ENCODE measurements at regions not wholly inside any gene's neighbourhood (a gene's known extent, or its start where the extent isn't known, plus 50 kb on each side); places are given as distances from the start of the nearest gene placed in this dataset.
"Not testable (repeated sequence)": the region's sequence is repeated elsewhere in the genome, so short reads cannot be mapped to it uniquely, and the experiment has no call there.

DNA sequence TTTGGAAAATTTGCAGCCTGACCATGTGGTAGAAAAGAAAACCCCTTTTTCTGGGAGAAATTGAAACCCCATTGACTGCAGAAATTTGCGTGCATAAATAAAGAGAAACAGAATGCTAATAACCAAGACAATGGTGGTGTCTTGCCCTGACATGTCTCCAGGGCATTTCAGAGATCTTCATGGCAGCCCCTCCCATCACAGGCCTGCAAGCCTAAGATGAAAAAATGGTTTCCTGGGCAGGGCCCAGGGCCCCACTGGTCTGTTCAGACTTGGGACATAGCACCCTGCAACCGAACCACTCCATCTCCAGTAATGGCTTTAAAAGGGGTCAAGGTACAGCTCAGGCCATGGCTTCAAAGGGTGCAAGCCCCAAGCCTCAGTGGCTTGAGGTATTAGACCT, 71.6 kb upstream of the SGIP1 start:
- no peak for DNase-seq

DNA sequence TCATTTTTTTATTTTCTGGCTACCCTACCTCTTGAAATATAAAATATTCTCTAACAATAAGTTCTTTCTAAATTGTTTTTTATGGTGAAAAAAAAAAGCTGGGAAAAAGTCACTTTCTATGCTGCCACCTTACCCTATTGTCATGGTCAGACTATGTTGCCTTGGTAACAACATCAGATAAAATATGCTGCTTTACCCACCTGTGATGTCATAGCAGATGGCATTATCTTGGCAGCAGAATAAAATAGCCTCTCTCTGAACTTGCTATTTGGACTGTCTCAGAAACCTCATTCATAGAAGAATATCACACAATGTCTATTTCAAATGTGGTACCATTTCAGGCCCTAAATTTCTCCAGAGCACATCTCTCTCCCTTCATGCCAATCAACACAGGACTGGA, 69.6 kb upstream of the SGIP1 start:
- no peak for DNase-seq

DNA sequence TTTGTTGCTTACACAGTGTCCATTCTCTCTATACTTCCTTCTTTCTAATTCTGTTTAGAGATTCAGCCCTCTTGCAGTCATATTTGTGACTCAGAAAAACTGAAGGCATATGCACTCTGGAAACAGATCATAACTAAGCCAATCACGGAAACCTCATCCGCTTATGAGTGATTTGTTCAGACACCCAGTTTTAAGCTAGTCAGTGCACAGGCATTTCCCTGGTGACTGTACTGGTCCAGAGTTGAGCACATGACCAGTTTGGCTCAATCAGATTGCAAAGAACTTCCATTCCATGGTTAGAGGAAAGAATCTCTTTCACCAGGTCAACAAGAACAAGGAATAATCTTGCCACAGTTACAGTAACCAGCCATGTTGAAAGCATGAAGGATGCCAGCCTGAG, 69.2 kb upstream of the SGIP1 start:
- DNase-seq = no peak

DNA sequence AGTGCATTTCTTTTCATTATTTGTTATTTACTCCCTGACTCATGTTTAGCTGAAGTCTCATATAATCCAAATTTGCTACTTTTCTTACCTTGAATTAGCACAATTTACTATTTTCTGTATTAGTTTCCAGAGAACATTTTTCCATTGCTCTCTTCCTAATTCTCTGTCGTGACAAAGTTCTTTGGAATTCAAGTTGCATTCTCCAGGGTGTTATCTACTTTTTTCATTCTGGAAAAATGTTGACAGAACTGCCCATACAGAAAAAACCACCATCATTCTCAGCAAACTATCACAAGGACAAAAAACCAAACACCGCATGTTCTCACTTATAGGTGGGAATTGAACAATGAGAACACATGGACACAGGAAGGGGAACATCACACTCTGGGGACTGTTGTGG, 67.3 kb upstream of the SGIP1 start:
- DNase-seq = not testable (repeated sequence)

DNA sequence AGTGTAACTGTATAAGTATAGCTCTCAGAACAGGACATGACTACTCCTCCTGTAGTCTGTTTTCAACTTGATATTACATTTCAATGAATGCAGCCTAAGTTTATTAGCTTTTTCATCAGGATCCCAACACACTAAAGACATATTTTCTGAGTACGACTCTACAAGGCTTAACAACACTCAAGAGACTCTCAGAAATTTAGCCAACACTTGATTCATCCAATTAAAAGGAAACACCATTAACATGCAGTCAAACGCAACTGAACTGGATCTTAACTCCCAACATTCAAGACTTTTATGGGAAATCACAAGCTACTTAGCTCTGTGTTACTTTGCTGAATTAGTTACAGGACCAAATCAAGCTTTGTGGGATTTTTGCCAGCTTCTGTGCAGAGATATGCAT, 65.2 kb upstream of the SGIP1 start:
- no peak for DNase-seq

DNA sequence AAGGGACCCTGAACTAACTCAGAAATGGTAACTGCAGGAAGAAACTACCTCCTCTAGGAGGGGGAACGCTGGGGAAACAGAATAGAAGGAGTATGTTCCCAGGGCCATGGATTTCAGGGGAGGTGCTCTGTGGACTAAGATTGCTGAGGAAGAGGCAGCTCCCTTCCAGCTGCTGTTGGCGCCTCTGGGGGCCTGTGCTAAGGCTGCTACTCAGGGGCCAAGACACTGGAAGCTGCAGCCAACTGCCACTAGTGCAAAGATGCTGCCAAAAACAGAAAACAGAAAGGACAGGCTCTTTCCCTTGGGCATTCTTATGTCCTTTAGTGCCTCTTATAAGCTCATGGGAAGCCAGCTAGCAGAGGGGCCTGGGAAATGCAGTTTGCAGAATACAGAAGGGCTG, 58.0 kb upstream of the SGIP1 start:
- no peak for DNase-seq

DNA sequence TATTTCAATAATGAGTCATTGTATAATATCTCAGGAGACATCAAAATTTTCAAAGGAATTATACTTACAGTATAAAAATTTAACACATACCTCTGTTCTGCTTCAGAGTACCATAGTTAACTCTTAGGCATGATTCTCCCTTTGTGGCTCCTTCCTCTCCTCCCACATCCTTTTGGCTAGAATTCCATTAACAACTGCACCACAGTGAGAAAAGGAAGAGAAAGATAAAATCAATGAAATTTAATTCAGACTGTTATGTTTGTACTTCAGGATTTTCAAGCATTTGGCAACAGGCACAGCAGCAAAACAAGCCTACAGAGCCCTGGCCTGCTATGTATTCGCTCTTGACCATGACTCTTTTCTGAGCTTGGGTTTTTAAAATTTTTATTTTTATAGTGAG, 57.2 kb upstream of the SGIP1 start:
- no peak for DNase-seq

DNA sequence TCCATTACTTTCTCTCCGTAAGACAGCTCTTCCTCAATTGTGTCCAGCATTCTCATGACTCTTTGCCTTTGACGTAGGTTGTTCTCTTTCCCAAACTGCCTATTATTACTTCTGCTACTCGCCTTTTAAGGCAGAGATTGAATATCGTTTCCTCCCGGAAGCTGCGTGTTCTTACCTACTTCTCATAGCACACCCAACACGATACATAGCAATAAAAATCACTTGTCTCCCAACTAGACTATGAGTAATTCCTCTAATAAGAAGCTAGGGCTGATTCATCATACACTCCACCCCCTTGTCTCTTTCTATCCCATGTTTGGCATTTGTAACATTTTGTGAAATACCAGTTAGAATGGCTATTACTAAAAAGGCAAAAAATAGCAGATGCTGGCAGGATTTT, 55.8 kb upstream of the SGIP1 start:
- no peak for DNase-seq

DNA sequence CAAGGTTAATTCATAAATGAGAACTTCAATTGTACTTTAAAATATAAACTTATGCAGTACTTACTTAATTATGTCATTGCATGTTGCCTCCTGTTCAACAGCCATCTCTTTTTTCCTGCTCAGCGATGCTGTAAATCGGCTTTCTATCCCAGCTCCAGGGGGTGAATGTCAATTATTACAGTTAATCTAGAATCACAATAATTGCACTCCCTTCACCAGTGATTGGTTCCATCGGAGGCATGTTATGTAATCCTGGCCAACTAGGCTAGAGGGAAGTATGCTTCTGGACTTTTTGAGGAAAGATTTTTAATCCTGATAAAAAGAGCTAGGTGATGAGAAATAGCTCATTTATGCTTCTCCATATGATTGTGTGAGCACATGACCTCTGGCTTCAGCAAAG, 53.8 kb upstream of the SGIP1 start:
- DNase-seq = no peak

DNA sequence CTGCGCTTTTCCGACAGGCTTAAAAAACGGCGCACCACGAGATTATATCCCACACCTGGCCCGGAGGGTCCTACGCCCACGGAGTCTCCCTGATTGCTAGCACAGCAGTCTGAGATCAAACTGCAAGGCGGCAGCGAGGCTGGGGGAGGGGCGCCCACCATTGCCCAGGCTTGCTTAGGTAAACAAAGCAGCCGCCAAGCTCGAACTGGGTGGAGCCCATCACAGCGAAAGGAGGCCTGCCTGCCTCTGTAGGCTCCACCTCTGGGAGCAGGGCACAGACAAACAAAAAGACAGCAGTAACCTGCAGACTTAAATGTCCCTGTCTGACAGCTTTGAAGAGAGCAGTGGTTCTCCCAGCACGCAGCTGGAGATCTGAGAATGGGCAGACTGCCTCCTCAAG, 52.7 kb upstream of the SGIP1 start:
- DNase-seq = not testable (repeated sequence)

Data from NK-92 treated with Interleukin-12 subunit alpha and Interleukin-12 subunit beta, amount 100 ng/mL, for 24 hours (cell line).